Astrocyte (in vitro differentiated cells and primary cell): ENCODE measurements at regions not wholly inside any gene's neighbourhood (a gene's known extent, or its start where the extent isn't known, plus 50 kb on each side); places are given as distances from the start of the nearest gene placed in this dataset.

ENCODE experiments used
- DNase-seq: peaks from one replicate; pipeline ENCODE4 v3.0.0-alpha.2; 2010; ENCODE audit warnings: low read depth
- FAIRE-seq: peaks from 2 replicates; lab custom pipeline; 2011; peaks lifted over from hg19 to GRCh38; lab: Jason Lieb, UNC
- H2AFZ ChIP-seq: 2 replicates; pipeline ENCODE4 v1.6.0; 2012; ENCODE audit warnings: low read depth, low read length, inconsistent platforms
- H3K27ac ChIP-seq: 2 replicates; pipeline ENCODE4 v1.5.1; 2011; ENCODE audit warnings: low read depth, low read length, inconsistent platforms
- H3K27me3 ChIP-seq: 2 replicates; pipeline ENCODE4 v1.6.0; 2011; ENCODE audit warnings: low read length, inconsistent platforms; ENCODE audit not compliant: insufficient read depth
- H3K36me3 ChIP-seq: 2 replicates; pipeline ENCODE4 v1.5.1; 2011; ENCODE audit warnings: low read length, inconsistent platforms; ENCODE audit not compliant: insufficient read depth
- H3K4me1 ChIP-seq: 2 replicates; pipeline ENCODE4 v1.5.1; 2011; ENCODE audit warnings: low read length, inconsistent platforms; ENCODE audit not compliant: insufficient read depth
- H3K4me2 ChIP-seq: 2 replicates; pipeline ENCODE4 v1.6.0; 2012; ENCODE audit warnings: low read length, inconsistent platforms
- H3K4me3 ChIP-seq: 2 replicates; pipeline ENCODE4 v1.5.1; 2011; ENCODE audit warnings: low read depth, mild to moderate bottlenecking, low read length, inconsistent platforms; ENCODE audit not compliant: insufficient read depth
- H3K79me2 ChIP-seq: 2 replicates; pipeline ENCODE4 v1.6.0; 2012; ENCODE audit warnings: mild to moderate bottlenecking, low read length, inconsistent platforms; ENCODE audit not compliant: insufficient read depth
- H3K9ac ChIP-seq: 2 replicates; pipeline ENCODE4 v1.6.0; 2012; ENCODE audit warnings: mild to moderate bottlenecking, low read length, inconsistent platforms
- H3K9me3 ChIP-seq: 2 replicates; pipeline ENCODE4 v1.5.1; 2012; ENCODE audit warnings: low read depth, mild to moderate bottlenecking, low read length, inconsistent platforms; ENCODE audit not compliant: insufficient read depth
- H4K20me1 ChIP-seq: 2 replicates; pipeline ENCODE4 v1.6.0; 2012; ENCODE audit warnings: low read length, inconsistent platforms; ENCODE audit not compliant: insufficient read depth
- H3K27ac Mint-ChIP-seq: one replicate; pipeline ENCODE4 v1.8.0; 2021; ENCODE audit warnings: mild to moderate bottlenecking, mixed read lengths; ENCODE audit not compliant: unreplicated experiment
- H3K27me3 Mint-ChIP-seq: one replicate; pipeline ENCODE4 v1.8.0; 2021; ENCODE audit warnings: low read depth, mixed read lengths; ENCODE audit not compliant: unreplicated experiment
- H3K36me3 Mint-ChIP-seq: one replicate; pipeline ENCODE4 v1.8.0; 2021; ENCODE audit warnings: low read depth, mixed read lengths; ENCODE audit not compliant: unreplicated experiment
- H3K4me1 Mint-ChIP-seq: one replicate; pipeline ENCODE4 v1.8.0; 2021; ENCODE audit warnings: low read depth, mixed read lengths; ENCODE audit not compliant: unreplicated experiment
- H3K4me3 Mint-ChIP-seq: one replicate; pipeline ENCODE4 v1.8.0; 2021; ENCODE audit warnings: mild to moderate bottlenecking, moderate library complexity, mixed read lengths; ENCODE audit not compliant: unreplicated experiment
- H3K9me3 Mint-ChIP-seq: one replicate; pipeline ENCODE4 v1.8.0; 2021; ENCODE audit warnings: mild to moderate bottlenecking, mixed read lengths; ENCODE audit not compliant: unreplicated experiment
- CTCF ChIP-seq: IDR thresholded peaks from 2 replicates; pipeline ENCODE4 v1.5.1; 2011; ENCODE audit warnings: low read depth, mild to moderate bottlenecking, inconsistent platforms, low read length, moderate library complexity; ENCODE audit not compliant: insufficient read depth
- EZH2 ChIP-seq: IDR thresholded peaks from 2 replicates; pipeline ENCODE4 v1.6.1; 2012; ENCODE audit warnings: mild to moderate bottlenecking, low read length, inconsistent platforms; ENCODE audit not compliant: insufficient read depth

- no peak overlapping the region for H3K4me3 ChIP-seq
- H3K4me3 Mint-ChIP-seq = no peak overlapping the region
- H3K9ac ChIP-seq = no peak overlapping the region
- H3K27ac ChIP-seq = no peak overlapping the region
- H3K4me2 ChIP-seq = no peak overlapping the region
- no peaks in the 10 kb centered on the region for H3K4me1 Mint-ChIP-seq
- no peaks in the 10 kb centered on the region for H3K27me3 Mint-ChIP-seq
- H3K36me3 ChIP-seq = no peaks in the 10 kb centered on the region
- TF ChIP-seq EZH2 = no peak
- TF ChIP-seq CTCF = no peak
- no peaks in the 10 kb centered on the region for H3K9me3 Mint-ChIP-seq
- DNase-seq = no peak
- H3K36me3 Mint-ChIP-seq = no peaks in the 10 kb centered on the region
- H4K20me1 ChIP-seq = no peaks in the 10 kb centered on the region
- no peak overlapping the region for H3K27ac Mint-ChIP-seq
- H3K79me2 ChIP-seq = no peaks in the 10 kb centered on the region
- no peak for FAIRE-seq
- H3K4me1 ChIP-seq = no peaks in the 10 kb centered on the region
- no peaks in the 10 kb centered on the region for H3K9me3 ChIP-seq
- no peak overlapping the region for H2AFZ ChIP-seq
- H3K27me3 ChIP-seq = no peaks in the 10 kb centered on the region
Observed at GRCh38 chr4:136965478-136965877, 566.8 kb downstream of the PCDH18 start.

GRCh38 chr4:136962868-136963267 lies 569.4 kb downstream of the PCDH18 start:
- no peaks in the 10 kb centered on the region for H3K36me3 Mint-ChIP-seq
- H3K9me3 Mint-ChIP-seq = no peaks in the 10 kb centered on the region
- Histone ChIP-seq H3K4me3 (no peak overlapping the region), H4K20me1 (no peaks in the 10 kb centered on the region), H3K4me1 (no peaks in the 10 kb centered on the region), H3K79me2 (no peaks in the 10 kb centered on the region), H3K9ac (no peak overlapping the region), H3K27me3 (no peaks in the 10 kb centered on the region), H3K27ac (no peak overlapping the region), H3K4me2 (no peak overlapping the region), H3K36me3 (no peaks in the 10 kb centered on the region), H2AFZ (no peak overlapping the region), H3K9me3 (no peaks in the 10 kb centered on the region)
- DNase-seq (no peak), FAIRE-seq (no peak)
- H3K4me3 Mint-ChIP-seq = no peak overlapping the region
- TF ChIP-seq CTCF (no peak), EZH2 (no peak)
- H3K27me3 Mint-ChIP-seq = no peaks in the 10 kb centered on the region
- H3K27ac Mint-ChIP-seq = no peak overlapping the region
- H3K4me1 Mint-ChIP-seq = no peaks in the 10 kb centered on the region

GRCh38 chr4:136946307-136946907 lies 585.9 kb downstream of the PCDH18 start:
- Mint-ChIP-seq H3K4me1 (no peaks in the 10 kb centered on the region), H3K27me3 (no peaks in the 10 kb centered on the region), H3K4me3 (no peak overlapping the region), H3K36me3 (peaks cover 2% of the 10 kb centered on the region), H3K27ac (no peak overlapping the region), H3K9me3 (peaks cover 4% of the 10 kb centered on the region)
- TF ChIP-seq EZH2 (no peak), CTCF (no peak)
- no peaks in the 10 kb centered on the region for H3K27me3 ChIP-seq
- peaks cover 8% of the 10 kb centered on the region for H3K9me3 ChIP-seq
- no peaks in the 10 kb centered on the region for H3K79me2 ChIP-seq
- DNase-seq (no peak), FAIRE-seq (no peak)
- H3K27ac ChIP-seq = no peak overlapping the region
- H3K36me3 ChIP-seq = no peaks in the 10 kb centered on the region
- H3K9ac ChIP-seq = no peak overlapping the region
- no peaks in the 10 kb centered on the region for H3K4me1 ChIP-seq
- H3K4me3 ChIP-seq = no peak overlapping the region
- no peak overlapping the region for H2AFZ ChIP-seq
- no peak overlapping the region for H3K4me2 ChIP-seq
- H4K20me1 ChIP-seq = no peaks in the 10 kb centered on the region
